ENCODE measurements at regions not wholly inside any gene's neighbourhood (a gene's known extent, or its start where the extent isn't known, plus 50 kb on each side); places are given as distances from the start of the nearest gene placed in this dataset.
"Not testable (repeated sequence)": the region's sequence is repeated elsewhere in the genome, so short reads cannot be mapped to it uniquely, and the experiment has no call there.

GRCh38 chr1:185477638-185478580, 160.9 kb upstream of the IVNS1ABP start:
- peaks cover 6% of the 10 kb centered on the region for H3K4me1 Mint-ChIP-seq (ENCODE audit: low read depth)
- no peaks in the 10 kb centered on the region for H3K9me3 Mint-ChIP-seq (ENCODE audit: low read depth)
- H3K36me3 Mint-ChIP-seq = no peaks in the 10 kb centered on the region
- no peak overlapping the region for H3K27ac Mint-ChIP-seq
- H3K4me3 Mint-ChIP-seq = no peak overlapping the region
- H3K27me3 Mint-ChIP-seq = no peaks in the 10 kb centered on the region

- no peak overlapping the region for H3K4me3 Mint-ChIP-seq
- H3K27me3 Mint-ChIP-seq = no peaks in the 10 kb centered on the region
- no peaks in the 10 kb centered on the region for H3K9me3 Mint-ChIP-seq (ENCODE audit: low read depth)
- no peaks in the 10 kb centered on the region for H3K36me3 Mint-ChIP-seq
- H3K4me1 Mint-ChIP-seq (ENCODE audit: low read depth) = peaks cover 6% of the 10 kb centered on the region
- no peak overlapping the region for H3K27ac Mint-ChIP-seq
Measured at GRCh38 chr1:185474440-185475149, 157.6 kb upstream of the IVNS1ABP start.

- H3K27ac Mint-ChIP-seq = no peak overlapping the region
- H3K9me3 Mint-ChIP-seq (ENCODE audit: low read depth) = no peaks in the 10 kb centered on the region
- H3K27me3 Mint-ChIP-seq = no peaks in the 10 kb centered on the region
- no peak overlapping the region for H3K4me3 Mint-ChIP-seq
- H3K4me1 Mint-ChIP-seq (ENCODE audit: low read depth) = peaks cover 6% of the 10 kb centered on the region
- H3K36me3 Mint-ChIP-seq = no peaks in the 10 kb centered on the region
Measured at GRCh38 chr1:185473186-185473585, 156.1 kb upstream of the IVNS1ABP start.

- no peaks in the 10 kb centered on the region for H3K9me3 Mint-ChIP-seq (ENCODE audit: low read depth)
- no peaks in the 10 kb centered on the region for H3K36me3 Mint-ChIP-seq
- H3K4me1 Mint-ChIP-seq (ENCODE audit: low read depth) = no peaks in the 10 kb centered on the region
- no peak overlapping the region for H3K4me3 Mint-ChIP-seq
- peaks cover 2% of the 10 kb centered on the region for H3K27me3 Mint-ChIP-seq
- H3K27ac Mint-ChIP-seq = no peak overlapping the region
Measured at GRCh38 chr1:185468626-185469025, 151.6 kb upstream of the IVNS1ABP start.

- Mint-ChIP-seq H3K27ac (no peak overlapping the region), H3K4me3 (no peak overlapping the region), H3K36me3 (no peaks in the 10 kb centered on the region), H3K4me1 (ENCODE audit: low read depth) (no peaks in the 10 kb centered on the region), H3K27me3 (peaks cover 2% of the 10 kb centered on the region), H3K9me3 (ENCODE audit: low read depth) (no peaks in the 10 kb centered on the region)
Measured at GRCh38 chr1:185467122-185467521, 150.1 kb upstream of the IVNS1ABP start.

GRCh38 chr1:185464777-185465176, 147.7 kb upstream of the IVNS1ABP start:
- Mint-ChIP-seq H3K4me3 (no peak overlapping the region), H3K36me3 (no peaks in the 10 kb centered on the region), H3K27ac (no peak overlapping the region), H3K4me1 (ENCODE audit: low read depth) (no peaks in the 10 kb centered on the region), H3K27me3 (peaks cover 2% of the 10 kb centered on the region), H3K9me3 (ENCODE audit: low read depth) (no peaks in the 10 kb centered on the region)

GRCh38 chr1:185463433-185463832, 146.4 kb upstream of the IVNS1ABP start:
- H3K9me3 Mint-ChIP-seq (ENCODE audit: low read depth) = no peaks in the 10 kb centered on the region
- H3K27me3 Mint-ChIP-seq = peaks cover 2% of the 10 kb centered on the region
- no peaks in the 10 kb centered on the region for H3K4me1 Mint-ChIP-seq (ENCODE audit: low read depth)
- H3K36me3 Mint-ChIP-seq = no peaks in the 10 kb centered on the region
- no peak overlapping the region for H3K27ac Mint-ChIP-seq
- H3K4me3 Mint-ChIP-seq = no peak overlapping the region

- no peak overlapping the region for H3K4me3 Mint-ChIP-seq
- H3K4me1 Mint-ChIP-seq (ENCODE audit: low read depth) = no peaks in the 10 kb centered on the region
- H3K27me3 Mint-ChIP-seq = peaks cover 2% of the 10 kb centered on the region
- no peak overlapping the region for H3K27ac Mint-ChIP-seq
- H3K9me3 Mint-ChIP-seq (ENCODE audit: low read depth) = no peaks in the 10 kb centered on the region
- H3K36me3 Mint-ChIP-seq = no peaks in the 10 kb centered on the region
Measured at GRCh38 chr1:185463011-185463410, 146.0 kb upstream of the IVNS1ABP start.

- H3K27me3 Mint-ChIP-seq; H3K4me1 Mint-ChIP-seq (ENCODE audit: low read depth); H3K4me3 Mint-ChIP-seq; H3K36me3 Mint-ChIP-seq; H3K27ac Mint-ChIP-seq; H3K9me3 Mint-ChIP-seq (ENCODE audit: low read depth): not testable (repeated sequence)
Measured at GRCh38 chr1:185460723-185461122, 143.7 kb upstream of the IVNS1ABP start.

GRCh38 chr1:185459141-185459540, 142.1 kb upstream of the IVNS1ABP start:
- Mint-ChIP-seq H3K9me3 (ENCODE audit: low read depth) (no peaks in the 10 kb centered on the region), H3K4me1 (ENCODE audit: low read depth) (no peaks in the 10 kb centered on the region), H3K4me3 (no peak overlapping the region), H3K36me3 (no peaks in the 10 kb centered on the region), H3K27me3 (no peaks in the 10 kb centered on the region), H3K27ac (no peak overlapping the region)

- H3K27me3 Mint-ChIP-seq = no peaks in the 10 kb centered on the region
- H3K36me3 Mint-ChIP-seq = no peaks in the 10 kb centered on the region
- no peaks in the 10 kb centered on the region for H3K9me3 Mint-ChIP-seq (ENCODE audit: low read depth)
- H3K4me3 Mint-ChIP-seq = no peak overlapping the region
- H3K4me1 Mint-ChIP-seq (ENCODE audit: low read depth) = no peaks in the 10 kb centered on the region
- H3K27ac Mint-ChIP-seq = no peak overlapping the region
Measured at GRCh38 chr1:185458670-185459069, 141.6 kb upstream of the IVNS1ABP start.

GRCh38 chr1:185453496-185454192, 136.6 kb upstream of the IVNS1ABP start:
- no peak overlapping the region for H3K4me3 Mint-ChIP-seq

GRCh38 chr1:185450917-185451316, 133.9 kb upstream of the IVNS1ABP start:
- no peaks in the 10 kb centered on the region for H3K27me3 Mint-ChIP-seq

More at GRCh38 chr1:185453496-185454192, 136.6 kb upstream of the IVNS1ABP start:
- Mint-ChIP-seq H3K27me3 (no peaks in the 10 kb centered on the region), H3K9me3 (ENCODE audit: low read depth) (no peaks in the 10 kb centered on the region), H3K4me1 (ENCODE audit: low read depth) (no peaks in the 10 kb centered on the region), H3K27ac (no peak overlapping the region), H3K36me3 (no peaks in the 10 kb centered on the region)

GRCh38 chr1:185450060-185450788, 133.2 kb upstream of the IVNS1ABP start:
- Mint-ChIP-seq H3K9me3 (ENCODE audit: low read depth) (no peaks in the 10 kb centered on the region), H3K4me1 (ENCODE audit: low read depth) (no peaks in the 10 kb centered on the region), H3K27ac (no peak overlapping the region), H3K27me3 (no peaks in the 10 kb centered on the region), H3K36me3 (no peaks in the 10 kb centered on the region), H3K4me3 (no peak overlapping the region)

More at GRCh38 chr1:185450917-185451316, 133.9 kb upstream of the IVNS1ABP start:
- H3K36me3 Mint-ChIP-seq = no peaks in the 10 kb centered on the region
- no peaks in the 10 kb centered on the region for H3K9me3 Mint-ChIP-seq (ENCODE audit: low read depth)
- no peak overlapping the region for H3K4me3 Mint-ChIP-seq
- no peaks in the 10 kb centered on the region for H3K4me1 Mint-ChIP-seq (ENCODE audit: low read depth)
- H3K27ac Mint-ChIP-seq = no peak overlapping the region

Measured in activated naive CD8-positive, alpha-beta T cell (primary cell).